Kasumi-1 (cell line): ENCODE measurements at regions not wholly inside any gene's neighbourhood (a gene's known extent, or its start where the extent isn't known, plus 50 kb on each side); places are given as distances from the start of the nearest gene placed in this dataset.

Source experiments
- DNase-seq, 2 experiments: peaks; one replicate each; lab custom pipeline; 2025; lab: John Stamatoyannopoulos, UW

DNA sequence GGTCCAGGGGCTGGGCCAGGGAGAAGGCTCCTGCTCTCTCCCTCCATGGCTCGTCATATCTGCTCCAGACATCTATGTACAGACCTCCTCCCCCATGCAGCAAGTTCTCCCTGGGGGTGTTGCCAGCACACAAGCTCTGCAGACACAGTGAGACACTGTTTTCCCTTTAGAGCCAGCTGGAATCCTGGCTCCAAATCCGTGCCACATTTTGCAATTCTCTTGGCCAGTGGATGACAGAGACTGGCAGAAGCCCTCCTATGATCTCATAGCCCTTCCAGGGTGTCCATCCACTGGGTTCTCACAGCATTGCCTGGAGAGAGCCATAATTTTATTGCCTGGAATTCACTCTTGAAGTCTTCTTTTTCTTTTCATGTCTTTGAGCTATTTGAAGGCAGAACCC, 203.9 kb downstream of the TLE3 start:
- DNase-seq: no peak

DNA sequence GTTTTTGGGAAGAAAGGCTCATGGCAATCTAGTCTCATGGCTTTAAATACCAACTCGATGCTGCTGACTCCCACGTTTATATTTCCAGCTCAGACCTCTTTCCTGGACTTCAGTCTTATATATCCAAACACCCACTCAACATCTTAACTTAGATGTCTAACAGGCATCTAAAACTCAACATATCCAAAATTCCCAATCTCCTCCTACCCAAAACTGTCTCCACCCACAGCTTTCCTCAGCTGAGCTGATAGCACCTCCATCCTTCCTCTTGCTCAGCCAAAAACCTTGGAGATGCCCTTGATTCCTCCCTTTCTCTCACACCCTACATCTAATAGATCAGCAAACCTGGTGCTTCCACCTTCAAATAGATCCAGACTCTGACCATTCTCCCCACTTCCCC, 202.5 kb downstream of the TLE3 start:
- no peak for DNase-seq

DNA sequence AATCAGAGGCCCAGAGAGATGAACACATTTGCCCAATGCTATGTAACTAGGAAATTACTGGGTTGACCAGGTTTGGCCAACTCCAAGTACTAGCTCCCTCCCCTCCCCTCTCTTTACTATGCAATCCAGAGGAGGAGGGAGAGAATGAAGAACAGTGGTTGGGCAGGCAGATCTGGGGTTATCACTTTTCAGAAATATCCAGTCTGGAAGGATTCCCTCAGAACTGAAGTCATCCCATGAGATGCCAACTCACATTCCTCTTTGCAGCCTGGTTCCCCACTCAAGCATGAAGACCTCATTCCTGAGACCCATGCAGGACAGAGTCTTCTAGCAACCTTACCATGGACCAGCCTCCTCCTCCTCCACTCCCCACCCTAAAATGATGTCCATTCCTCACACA, 201.1 kb downstream of the TLE3 start:
- no peak for DNase-seq

DNA sequence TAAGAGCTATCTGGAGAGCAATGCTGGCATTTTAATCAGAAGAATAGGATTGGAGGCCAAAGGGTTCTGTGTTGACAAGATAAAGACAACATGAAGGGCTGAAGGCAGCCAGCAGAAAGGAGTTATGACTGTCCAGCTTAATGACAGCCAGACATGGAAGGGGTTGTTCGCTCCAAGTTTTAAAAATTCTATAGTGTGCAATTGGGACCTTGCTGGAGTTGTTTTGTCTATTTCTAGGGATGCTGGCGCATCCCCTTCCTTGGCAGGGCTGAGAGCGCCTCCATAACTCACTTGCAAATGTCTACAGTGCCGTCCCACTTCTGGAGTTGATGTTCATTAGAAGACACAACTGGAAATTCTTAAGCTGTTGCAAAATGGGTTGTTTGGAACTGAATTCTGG, 200.7 kb downstream of the TLE3 start:
- DNase-seq: no peak

DNA sequence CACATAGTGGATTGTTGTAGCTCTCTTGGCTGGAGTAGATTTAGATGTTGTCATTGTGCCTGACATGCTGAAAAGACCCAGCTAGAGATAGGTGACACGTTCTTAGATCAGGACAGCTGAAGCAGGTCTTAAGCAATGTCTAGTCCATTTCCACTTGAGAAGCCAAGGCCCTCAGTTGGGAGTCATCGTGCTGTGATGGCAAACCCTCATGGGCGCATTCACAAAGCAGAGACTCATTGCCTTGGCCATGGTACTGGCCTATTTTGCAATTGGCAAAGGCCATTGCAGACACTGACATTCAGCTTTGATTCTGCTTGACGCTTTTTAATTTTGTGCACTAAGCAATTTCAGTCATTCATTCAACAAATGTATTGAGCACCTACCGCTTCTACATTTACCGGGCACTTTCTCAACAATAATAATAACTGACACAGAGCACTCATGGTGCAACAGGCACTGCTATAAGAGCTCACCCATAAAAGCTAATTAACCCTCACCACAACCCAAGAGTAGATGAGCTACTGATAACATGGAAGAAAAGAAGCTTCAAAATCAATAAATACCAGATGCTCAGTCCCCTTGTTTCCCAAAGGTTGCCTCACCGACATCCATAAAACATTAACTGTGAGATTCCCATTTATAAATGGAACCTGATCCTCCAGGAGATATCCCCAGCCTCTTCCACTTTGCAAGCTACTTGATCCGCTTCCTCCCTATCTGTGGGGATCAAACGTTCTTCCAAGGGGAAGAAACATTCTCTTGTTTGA, 200.1 kb downstream of the TLE3 start:
- no peak for DNase-seq

DNA sequence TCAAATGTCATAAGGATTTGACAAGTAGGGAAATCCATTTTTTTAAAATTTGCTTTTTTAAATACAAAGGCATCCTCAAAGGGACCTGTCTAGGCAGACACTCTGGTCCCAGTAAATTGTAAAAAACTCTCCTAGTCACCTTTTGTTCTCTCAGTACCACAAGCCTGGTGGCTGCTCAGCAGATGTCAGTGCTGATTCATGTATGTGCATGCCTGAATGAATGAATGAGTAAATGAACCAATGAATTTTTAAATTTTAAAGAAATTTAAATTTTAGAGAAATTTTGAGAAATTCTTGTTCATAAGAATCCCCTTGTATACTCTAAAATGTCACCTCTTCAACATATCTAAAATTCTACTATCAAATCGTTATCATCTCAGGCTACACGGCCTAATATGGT, 199.5 kb downstream of the TLE3 start:
- DNase-seq: no peak

DNA sequence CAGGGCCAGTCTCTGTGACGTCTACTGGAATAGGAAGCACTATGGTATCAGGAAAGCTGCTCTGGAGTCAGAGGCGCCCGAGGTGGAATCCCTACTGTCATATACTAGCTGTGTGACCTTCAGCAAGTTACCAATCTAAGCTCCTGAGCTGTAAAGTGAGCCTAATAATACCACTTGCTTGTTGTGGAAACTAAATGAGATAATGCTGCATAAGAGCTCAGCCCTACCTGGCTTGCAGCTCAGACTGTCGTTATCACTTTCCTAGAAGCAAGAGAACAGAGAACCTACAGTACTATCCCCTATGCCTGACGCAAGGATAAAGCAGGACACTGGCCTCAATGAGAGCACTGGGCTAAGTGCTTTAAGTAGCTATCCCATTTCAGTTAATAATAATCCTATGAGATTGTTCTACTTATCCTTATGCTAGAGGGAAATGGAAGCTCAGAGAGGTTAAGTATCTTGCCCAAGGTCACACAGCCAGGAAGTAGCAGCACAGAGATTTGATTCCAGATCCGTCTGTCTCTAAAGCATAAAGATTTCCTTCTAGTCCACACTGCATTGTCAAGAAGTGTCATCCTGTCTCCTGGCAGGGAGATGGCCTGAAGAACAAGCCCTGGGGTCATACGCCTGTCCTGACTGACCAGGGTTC, 195.2 kb downstream of the TLE3 start:
- DNase-seq: no peak

DNA sequence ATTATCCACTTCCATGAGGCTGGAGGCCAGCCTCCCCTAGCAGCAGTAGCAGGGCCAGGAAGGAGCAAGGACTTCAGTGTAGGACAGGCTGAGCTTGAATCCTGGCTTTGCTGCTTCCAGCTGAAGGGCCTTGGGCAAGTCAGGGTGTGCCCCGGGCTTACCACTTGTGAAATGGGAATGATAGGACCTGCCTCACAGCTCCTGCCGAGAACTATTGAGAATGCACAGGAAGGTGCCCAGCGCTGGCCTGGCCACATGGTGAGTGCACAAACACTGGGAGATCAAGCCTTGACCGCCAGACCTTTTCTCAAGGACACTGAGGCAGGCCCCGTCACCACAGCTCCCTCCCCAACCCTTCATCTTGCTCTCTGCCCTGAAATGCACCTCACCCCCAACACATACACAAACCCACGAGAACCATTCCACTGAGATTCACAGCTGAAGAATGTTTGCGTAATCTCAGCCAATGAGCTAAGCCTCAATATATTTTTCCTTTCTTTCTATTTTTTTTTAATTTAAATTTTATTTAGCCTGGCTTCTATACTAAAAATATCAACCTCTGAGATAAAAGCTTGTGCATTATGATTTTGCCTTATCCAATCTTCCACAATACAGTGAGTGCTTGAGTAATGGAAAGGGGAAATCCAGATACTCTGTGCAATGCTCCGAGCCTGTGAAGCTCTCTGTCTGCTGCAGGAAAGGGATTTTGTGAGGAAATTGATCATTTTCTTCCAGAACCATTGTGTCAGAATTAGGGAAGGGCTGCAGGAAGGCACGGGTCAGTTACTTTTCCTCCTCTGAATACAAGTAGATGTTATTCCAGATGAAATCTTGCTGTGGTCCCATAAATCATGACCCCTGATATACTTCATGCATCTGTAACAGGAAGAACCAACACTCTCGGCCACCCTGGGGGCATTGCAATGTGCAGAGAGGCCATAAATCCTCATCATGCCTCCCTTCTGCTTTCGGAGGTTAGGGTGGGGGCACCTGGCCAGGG, 193.9 kb downstream of the TLE3 start:
- no peak for DNase-seq

DNA sequence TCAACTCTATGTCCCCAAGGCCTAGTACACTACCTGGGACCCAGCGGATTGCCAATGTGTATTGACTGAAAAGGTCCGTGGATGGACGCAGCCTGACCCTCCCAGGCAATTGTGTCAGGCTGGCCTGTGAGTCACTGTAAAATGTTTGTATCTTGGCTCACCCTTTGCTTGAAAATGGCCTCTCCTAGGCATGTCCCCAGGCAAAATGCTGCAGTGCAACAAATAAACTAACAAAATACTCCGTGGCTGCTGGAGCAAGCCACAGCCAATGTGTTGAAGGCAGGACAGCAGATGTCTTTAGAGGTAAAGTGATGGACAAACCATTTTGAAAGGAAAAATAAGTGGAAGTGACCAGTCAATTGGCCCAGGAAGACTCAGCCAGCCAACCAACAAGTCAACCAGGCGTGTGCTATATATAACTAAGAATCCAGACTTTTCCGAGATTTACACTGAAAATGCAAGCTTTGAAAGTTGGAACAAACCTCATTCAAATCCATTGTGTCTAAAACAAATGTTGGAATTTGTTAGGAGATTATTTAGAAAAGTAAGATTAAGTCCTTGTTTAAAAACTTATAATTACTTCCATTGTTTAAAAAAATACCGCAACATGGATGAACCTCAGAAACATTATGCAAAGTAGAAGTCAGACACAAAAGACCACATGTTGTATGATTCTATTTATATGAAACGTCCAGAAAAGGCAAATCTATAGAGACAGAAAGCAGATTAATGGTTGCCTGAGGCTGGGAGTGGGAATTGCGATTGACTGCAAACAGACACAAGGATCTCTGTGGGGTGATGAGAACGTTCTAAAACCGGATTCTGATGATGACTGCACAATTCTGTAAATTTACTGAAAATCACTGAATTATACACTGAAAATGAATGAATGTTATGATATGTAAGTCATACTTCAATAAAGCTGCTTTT, 191.2 kb downstream of the TLE3 start:
- DNase-seq: no peak

DNA sequence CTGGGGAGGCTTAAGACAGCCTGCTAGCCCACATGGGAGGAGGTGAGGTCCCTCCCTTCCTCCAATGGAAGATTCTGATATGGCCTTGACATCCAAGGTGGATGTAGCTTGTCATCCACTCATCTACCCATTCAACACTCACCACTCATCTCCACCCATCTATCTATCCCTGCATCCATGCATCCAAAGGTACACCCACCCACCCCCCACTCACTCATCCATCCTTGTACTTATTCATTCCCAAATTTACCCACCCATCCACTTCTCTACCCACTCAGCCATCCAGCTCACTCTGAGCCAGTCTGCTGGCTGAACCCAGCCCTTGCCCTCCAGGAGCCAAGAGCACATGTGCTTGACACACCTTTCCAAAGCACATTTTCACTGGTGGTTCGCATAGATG, 189.7 kb downstream of the TLE3 start:
- no peak for DNase-seq

DNA sequence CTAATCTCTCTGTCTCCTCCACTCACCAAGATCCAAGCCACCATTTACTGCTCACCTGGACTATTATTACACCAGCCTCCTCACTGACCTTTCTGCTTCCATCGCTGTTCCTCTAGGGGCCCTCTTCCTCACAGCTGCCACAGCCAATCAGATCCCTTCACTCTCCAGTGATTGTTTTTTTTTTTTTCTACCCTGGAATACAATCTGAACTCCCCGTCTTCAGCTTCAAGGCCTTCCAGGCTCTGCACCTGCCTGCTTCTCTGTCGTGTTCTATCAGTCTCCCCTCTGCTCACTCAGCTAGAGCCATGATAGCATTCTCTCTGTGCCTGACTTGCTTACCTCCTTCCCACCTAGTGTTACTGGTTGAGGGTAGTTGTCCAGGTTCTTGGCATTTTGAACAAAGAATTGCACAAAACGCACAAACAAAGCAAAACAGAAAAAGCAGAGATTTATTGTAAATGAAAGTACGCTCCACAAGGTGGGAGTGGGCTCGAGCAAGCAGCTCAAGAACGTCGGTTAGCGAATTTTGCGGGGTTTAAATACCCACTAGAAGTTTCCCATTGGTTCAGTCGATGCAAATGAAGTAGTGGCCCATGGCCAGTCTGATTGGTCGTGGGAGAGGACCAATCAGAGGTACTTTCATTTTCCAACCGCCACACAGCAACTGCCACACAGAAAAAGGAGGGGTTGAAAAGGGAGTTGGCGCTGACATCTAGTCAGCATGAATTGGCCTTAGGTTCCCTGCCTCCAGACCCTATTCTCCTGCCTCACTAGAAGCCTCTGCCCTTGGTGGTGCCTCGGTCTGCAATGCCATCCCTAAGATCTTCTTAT, 188.9 kb downstream of the TLE3 start:
- DNase-seq: no peak

DNA sequence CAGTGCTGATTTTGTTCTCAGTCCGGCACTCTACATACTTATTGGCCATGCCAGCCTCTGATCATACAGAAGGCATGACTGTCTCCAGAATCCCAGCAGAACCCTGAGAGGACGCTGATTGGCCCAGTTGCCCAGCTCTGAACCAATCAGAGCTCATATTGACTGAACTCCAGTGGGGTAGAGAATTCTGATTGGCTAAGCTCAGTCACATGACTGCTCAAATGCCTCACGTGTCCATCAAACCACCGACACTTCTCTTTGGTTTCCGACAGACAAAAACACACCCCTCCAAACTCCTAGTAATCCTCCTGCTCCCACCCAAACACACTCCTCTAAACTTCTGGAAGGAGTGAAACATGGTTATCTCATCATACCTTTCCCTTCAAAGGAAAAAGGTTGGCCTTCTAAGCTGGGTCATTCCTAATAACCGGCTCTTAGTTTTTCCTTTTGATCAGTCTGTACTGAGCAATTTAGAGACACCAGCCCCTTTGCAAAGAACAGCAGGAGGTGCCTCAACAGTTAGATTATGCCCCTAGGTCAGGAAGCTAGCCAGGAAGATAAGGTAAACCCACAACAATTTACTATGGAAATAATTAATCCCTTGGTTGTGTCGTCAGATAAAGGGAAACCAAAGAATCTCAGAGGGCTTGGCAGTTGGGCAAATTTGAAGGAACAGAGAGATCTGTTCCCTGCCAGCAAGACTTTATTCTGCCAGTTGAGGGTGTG, 187.8 kb downstream of the TLE3 start:
- no peak for DNase-seq

DNA sequence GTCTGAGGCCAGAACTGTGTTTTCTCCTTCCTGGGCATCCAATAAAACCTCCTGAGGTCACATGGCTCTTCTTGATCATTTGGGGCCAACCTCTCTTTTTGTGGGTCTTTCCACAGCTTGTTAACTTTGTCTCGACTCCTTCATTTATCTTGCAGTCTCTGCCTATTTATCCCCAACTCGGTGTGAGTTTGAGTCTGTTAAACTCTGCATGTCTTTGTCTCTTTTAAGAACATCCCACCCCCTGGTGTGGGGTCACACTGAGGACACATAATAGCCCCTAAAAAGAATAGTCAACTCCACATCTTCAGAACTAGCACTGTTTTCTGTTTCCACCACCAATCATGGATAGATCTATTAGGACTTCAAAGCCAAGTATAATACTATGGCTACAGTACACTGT, 187.2 kb downstream of the TLE3 start:
- no peak for DNase-seq

DNA sequence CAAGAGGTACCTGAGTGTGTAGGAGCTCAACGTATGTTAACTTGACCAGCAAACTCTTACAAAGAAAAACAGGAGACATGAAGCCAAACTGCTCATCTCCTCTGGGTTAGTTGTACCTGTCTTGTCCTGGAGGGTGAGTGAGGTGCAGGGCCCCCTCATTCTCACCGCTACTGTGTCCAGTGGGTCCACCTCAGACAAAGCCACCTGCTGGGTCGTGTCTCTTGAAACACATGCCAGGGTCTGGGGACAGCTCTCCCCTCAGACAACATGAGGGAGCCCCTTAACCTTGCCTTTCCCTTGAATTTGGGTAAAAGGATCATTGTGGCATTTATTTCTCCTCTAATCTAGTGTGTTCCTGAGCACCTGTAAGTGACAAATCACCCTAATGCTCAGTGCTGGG, 185.6 kb downstream of the TLE3 start:
- DNase-seq: no peak

DNA sequence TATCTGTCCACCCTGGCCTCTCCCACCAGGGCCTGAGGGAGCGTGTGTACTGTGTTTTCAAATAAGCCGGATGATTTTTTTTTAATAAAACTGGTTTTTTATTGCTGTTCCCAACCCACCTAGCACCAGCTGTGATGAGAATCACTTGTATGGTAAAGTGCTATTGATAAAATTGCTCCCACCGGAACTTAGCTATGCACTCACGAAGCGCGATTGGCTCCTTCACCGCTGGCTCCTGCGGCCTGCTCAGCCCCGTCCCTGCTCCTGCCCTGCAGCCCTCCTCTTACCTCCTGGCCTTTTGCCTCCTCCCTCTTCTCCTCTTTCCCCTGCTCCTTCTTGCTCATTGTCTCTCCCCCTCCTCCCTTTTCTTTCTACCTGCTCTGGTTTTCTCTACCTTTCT, 183.7 kb downstream of the TLE3 start:
- no peak for DNase-seq

DNA sequence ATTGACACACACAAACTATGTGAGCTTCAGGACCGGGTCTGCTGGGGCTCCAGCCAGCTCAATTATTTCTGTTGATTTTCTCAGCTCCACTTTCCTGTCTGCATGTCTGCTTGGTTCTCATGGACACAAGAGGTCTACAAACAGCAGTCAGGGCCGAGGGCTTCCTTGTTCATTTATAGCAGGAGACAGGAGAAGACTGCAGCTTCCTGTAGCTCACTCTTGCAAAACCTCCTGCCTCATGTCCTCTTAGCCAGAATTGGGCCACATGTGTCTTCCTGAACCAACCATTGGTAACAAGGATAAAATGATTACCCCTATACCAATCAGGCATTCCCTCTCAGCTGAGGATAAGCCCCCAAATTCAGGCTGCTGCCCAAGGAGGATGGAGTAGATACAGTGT, 182.8 kb downstream of the TLE3 start:
- no peak for DNase-seq

DNA sequence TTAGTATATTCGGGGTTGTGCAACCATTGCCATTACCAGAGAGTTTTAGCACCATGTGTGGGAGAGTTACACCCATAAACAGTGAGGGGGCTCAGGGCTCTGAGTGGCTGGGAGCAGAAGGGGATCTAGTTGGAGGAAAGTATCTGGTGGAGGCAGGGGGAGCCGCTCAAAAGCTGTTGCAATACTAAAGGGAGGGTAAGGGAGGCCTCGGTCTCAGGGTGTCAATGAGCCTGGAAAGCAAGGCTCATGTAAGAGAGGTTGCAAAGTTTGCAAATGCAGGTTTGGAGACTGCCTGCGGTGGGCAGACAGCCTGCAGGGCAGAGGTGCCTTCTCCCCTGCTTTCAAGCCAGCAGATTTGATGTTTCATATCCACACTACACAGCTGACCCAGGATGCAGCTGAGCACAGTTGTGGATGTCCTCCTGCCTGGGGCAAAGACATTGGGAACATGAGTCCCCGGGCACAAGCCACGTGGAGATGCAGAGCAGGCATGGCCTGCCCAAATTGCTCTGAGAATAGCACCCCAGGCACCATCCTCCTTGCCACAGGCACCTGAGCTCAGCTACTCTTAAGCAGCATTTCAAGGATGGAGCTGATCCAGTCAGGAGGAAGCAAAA, 181.4 kb downstream of the TLE3 start:
- no peak for DNase-seq

DNA sequence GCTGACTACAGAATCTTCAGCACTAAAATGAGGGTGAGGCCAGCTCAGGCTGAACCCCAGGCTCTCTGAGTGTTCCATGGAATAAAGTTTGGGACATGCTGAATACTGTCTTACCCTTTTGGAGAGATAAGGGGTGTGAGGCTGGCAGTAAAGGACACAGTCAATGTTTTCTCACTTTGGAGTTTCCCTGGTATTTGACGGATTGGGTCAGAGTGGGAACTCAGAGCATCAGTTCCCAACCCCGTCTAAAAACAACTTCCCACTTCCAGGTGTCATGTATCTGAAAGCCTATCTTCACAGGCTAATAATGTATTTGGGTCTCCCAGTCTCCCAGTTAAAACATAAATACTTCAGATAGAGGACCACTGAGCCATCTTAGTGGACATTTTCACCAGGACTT, 180.7 kb downstream of the TLE3 start:
- no peak for DNase-seq

DNA sequence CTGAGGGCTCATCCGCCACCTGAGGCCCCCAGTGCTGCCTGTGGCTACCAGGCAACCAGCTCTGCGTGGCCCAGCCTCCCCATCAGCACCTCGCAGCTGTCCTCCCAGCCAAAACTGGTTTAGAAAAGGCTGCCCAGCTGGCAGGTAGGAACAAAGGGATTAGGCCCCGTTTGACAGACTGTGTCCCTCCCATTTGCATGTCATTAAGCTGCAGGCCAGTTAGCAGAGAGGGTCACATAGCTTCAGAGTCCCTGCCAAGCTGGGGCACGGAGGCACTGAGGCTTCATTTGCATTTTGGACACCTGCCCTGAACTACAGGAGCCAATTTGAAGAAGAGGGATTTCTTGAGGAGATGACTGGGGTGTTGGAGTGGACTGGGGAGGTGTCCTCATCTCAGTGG, 177.9 kb downstream of the TLE3 start:
- no peak for DNase-seq

DNA sequence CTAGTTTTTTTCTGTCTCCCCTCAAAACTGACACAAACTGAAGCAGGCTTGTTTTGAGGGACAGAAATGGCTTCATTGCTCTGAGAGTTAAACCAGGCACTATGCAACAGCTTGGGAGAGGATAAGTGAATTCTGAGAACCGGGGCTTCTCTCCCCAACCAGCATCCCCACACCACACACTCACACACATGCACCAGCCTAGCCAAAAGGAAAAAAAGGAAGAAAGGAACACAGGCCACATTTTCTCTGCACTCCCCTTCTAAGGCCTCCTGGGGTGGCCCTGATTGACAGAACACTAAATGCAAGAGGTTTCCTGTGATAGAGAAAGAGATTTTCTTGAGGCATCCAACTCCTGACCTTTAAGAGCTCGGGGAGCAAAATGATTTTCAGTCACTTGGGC, 177.5 kb downstream of the TLE3 start:
- DNase-seq: no peak
